EL (cell line): ENCODE measurements at regions not wholly inside any gene's neighbourhood (a gene's known extent, or its start where the extent isn't known, plus 50 kb on each side); places are given as distances from the start of the nearest gene placed in this dataset.

Source experiments
- DNase-seq: peaks from one replicate; pipeline ENCODE4 v3.0.0-alpha.2; 2016

- DNase-seq = no peak
These were observed 640.5 kb downstream of the DHX35 start for GRCh38 chr20:39602649-39603048.

DNA sequence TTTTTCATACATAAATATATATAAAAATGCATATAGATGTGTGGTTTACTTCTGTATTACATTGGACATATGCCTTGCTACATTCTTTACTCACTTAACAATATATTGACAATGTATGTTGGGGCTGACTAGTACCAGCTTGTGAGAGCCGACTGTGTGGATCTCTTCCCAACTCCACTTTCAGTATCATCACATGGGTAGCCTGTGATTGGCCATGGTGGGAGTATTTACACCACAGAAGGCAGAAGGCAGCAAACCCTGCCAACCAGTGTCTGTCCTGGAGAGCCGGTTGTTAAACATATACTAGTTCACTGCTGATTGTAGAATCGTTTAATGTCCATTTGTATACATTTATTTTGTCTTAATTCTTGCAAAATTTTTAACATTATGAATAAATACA lies 638.7 kb downstream of the DHX35 start:
- DNase-seq = no peak

GRCh38 chr20:39600156-39600555 lies 638.0 kb downstream of the DHX35 start:
- DNase-seq = no peak

- no peak for DNase-seq
These were observed 634.4 kb downstream of the DHX35 start for GRCh38 chr20:39596554-39596953.

- no peak for DNase-seq
These were observed 630.2 kb downstream of the DHX35 start for GRCh38 chr20:39592371-39592770.

- DNase-seq = no peak
These were observed 626.1 kb downstream of the DHX35 start for GRCh38 chr20:39588148-39588757.

GRCh38 chr20:39581034-39581433 lies 618.9 kb downstream of the DHX35 start:
- no peak for DNase-seq

GRCh38 chr20:39576771-39577170 lies 614.6 kb downstream of the DHX35 start:
- no peak for DNase-seq

DNA sequence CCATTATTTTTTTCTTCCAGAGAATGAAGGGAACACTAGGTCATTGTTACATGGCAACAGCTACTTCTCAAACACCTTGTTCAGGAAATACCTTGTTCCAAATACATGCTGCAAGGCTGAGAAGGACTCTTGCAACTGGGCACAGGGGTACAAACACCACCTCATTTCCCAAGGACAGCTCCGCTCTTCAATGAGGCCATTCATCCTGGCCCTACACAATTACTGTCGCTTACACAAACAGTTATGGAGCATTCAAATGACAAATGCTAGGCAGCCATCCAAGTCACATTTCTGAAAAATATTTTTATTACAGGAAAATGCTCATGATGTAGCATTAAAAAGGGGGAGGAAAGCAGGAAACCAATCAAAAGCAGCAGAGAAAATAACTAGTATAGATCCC lies 611.9 kb downstream of the DHX35 start:
- no peak for DNase-seq

DNA sequence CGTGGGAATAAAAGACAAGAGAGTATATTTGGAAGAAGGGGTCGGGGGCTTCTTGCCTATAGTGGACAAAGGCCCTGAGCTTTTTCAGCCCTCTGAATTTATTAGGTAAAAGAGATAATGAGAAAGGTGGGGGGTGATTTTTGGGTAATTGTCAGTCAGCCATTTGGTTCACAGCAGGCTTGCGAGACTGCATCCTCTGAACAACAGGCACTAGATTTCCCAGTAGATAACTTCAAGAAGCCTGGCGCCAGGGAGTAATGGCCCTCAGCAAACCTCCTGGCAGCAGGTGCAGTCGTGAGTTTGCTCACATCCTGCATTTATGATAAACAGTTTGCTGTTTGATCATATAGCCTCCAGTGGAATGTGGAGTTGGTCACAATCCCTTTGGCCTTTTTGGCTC lies 609.0 kb downstream of the DHX35 start:
- no peak for DNase-seq

- DNase-seq = no peak
These were observed 606.0 kb downstream of the DHX35 start for GRCh38 chr20:39568109-39568508.

GRCh38 chr20:39563349-39563748 lies 601.2 kb downstream of the DHX35 start:
- no peak for DNase-seq

GRCh38 chr20:39554341-39554740 lies 592.2 kb downstream of the DHX35 start:
- DNase-seq = no peak

DNA sequence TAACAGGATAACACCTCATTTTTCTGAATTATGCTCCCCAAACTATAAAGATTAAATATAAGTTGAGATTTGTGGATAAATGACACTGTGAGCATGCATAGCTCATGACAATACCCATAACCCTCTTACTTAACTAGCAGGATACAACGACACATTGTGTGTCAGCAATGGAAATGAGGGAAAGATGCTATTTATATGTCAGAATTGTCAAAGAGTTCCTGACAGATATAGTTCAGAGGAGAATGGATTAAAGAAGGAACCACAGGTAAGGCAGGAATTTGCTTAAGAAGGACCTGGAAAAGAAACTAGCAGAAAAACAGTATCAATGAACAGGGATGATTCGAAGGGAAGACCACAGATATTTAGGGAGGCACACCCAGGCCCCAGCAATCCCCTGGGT lies 591.0 kb downstream of the DHX35 start:
- DNase-seq = no peak

- no peak for DNase-seq
These were observed 587.6 kb downstream of the DHX35 start for GRCh38 chr20:39549733-39550132.

- DNase-seq = no peak
These were observed 585.6 kb downstream of the DHX35 start for GRCh38 chr20:39547546-39548408.

DNA sequence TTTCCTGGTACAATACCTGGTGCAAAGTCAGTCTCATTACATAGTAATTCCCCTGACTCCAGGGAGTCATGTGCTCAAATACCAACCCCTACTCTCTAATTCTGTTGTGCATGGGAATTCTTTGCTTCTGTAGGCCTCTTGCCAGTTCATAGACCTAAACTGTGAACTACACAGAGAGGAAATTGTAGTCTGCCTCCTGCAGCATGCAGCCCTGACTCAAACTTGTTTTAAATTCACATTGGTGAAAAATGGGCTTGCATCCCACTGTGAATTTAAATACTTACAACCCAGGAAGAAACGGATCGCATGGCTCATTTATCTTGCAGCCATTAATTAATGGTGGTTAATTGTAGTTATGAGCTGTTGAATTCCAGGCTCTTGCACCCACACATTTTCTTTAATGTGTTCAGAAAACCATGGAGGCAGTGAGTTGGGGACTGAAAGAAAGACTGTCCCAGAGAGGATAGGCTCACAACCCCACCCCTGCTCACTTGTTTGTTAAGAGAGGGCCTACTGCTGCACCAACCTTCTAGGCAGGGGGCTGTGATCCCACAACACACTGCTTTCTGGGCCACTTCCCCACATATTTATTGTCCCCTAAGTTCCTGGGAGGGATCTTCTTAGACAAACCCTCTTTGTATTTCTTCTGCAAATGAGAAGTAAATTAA lies 579.1 kb downstream of the DHX35 start:
- DNase-seq = no peak

- DNase-seq = no peak
These were observed 576.2 kb downstream of the DHX35 start for GRCh38 chr20:39538317-39538716.

GRCh38 chr20:39535301-39535700 lies 573.2 kb downstream of the DHX35 start:
- no peak for DNase-seq

DNA sequence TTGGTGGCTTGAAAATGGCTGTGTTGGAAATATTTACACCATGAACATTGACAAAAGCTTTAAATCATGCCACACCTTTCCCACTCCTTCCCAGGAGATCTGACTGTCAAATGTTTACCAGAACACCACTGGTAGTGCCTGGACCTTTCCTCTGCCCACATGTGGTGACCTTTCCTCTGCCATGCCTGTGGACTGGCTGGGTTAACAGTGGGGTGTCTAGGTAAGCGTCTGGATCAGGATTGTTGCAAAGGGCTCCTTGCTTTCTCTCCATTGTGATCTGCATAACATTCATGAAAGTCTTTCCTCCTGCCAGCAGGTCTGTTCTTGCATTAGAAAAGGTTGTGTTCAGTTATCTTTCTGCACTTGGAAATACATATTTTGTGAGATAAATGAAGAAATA lies 572.7 kb downstream of the DHX35 start:
- no peak for DNase-seq

GRCh38 chr20:39533858-39534257 lies 571.7 kb downstream of the DHX35 start:
- no peak for DNase-seq

DNA sequence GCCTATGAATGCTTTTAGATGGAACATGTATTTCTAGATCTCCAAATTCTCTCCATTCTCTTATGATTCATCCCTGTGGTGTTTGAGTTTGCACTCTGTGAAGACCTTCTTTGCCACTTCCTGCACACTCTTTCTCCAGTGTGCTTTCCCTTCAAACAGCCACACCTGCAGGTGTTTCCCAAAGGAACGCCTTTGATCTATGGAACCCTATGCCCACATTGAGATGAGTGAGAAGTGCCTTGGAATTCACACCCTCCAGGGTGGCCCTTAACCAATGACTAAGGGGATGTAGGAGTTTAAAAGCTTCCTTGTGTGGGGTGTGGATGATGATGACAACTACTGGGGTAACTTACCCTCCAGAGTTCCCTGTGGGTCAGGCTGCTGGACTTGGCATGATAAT lies 570.1 kb downstream of the DHX35 start:
- no peak for DNase-seq

DNA sequence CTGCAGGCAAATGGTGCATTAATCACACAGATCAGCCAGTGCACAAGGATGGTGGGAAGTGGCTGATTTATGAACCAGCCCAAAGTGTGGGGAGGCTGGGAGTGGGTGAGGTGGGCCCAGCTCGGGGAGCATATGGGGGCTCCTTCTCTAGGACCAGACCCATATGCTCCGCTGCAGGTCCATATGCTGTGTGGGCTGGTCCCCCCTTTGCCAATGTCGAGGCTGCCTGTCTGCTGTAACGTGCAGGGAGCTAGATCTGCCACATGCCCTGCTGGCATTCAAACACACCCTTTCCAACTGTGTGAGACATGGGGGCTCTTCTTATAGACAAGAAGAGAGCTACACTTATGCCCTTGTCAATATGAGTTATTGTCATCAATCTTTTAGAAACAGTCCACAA lies 566.3 kb downstream of the DHX35 start:
- no peak for DNase-seq

DNA sequence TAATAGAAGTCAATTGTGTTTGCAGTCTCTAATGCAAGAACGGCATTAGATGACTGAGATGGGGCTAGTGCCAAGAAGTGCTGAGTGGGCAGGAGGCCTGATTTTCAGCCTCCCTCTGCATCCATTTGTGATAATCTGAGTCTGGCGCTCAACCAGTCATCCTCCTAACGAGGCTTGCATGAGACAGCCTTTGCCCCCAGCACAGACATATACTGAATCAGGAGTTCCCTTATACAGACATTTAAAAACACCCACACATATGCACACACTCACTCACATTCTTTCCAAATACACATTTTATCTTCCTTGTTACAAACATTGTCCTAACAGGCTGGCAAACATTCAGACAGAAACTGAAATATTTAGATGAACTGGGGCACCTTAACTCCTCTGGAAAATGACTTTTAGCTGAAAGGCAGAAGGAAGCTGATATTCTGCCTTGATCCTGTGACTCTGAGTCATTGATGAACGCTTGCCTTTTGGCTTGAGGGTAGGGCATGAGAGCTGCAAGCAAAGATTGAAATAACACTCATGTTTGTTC lies 562.3 kb downstream of the DHX35 start:
- no peak for DNase-seq
